Esophagus squamous epithelium (tissue), 5 donors: ENCODE measurements at regions not wholly inside any gene's neighbourhood (a gene's known extent, or its start where the extent isn't known, plus 50 kb on each side); places are given as distances from the start of the nearest gene placed in this dataset.

ENCODE experiments used
- DNase-seq: peaks from one replicate; lab custom pipeline; 2025; lab: John Stamatoyannopoulos, UW
- H3K27ac ChIP-seq, 4 donors: fragments of 200-600 bp; sonication (generic); one replicate each; pipeline ENCODE4 v1.5.1; 2016 to 2019; ENCODE audit warnings: mild to moderate bottlenecking in 1 of 4
- H3K27me3 ChIP-seq, 4 donors: fragments of 200-600 bp; sonication (generic); 1 replicate in 3 of 4; 2 replicates in 1 of 4; pipeline versions ENCODE4 v1.5.1 to v1.6.0; 2017 to 2021; ENCODE audit warnings: antibody characterized with exemption in 1 of 4
- H3K36me3 ChIP-seq, 3 donors: fragments of 200-600 bp; sonication (generic); one replicate each; pipeline ENCODE4 v1.5.1; 2016 to 2019
- H3K4me1 ChIP-seq, 3 donors: fragments of 200-600 bp; sonication (generic); one replicate each; pipeline ENCODE4 v1.5.1; 2017 to 2019
- H3K4me3 ChIP-seq, 4 donors: fragments of 200-600 bp; sonication (generic); 1 replicate in 3 of 4; 2 replicates in 1 of 4; pipeline ENCODE4 v1.5.1; 2016 to 2019; ENCODE audit warnings: mild to moderate bottlenecking in 2 of 4, moderate library complexity in 1 of 4
- H3K9me3 ChIP-seq, 3 donors: fragments of 200-600 bp; sonication (generic); one replicate each; pipeline ENCODE4 v1.5.1; 2016 to 2019
- CTCF ChIP-seq, 6 experiments: fragments of 450-650 bp in 4 of 6; fragments of 200-600 bp in 2 of 6; sonication (generic) in 2 of 6; IDR thresholded peaks; one replicate each; pipeline ENCODE4 v1.5.1; 2016 to 2019; ENCODE audit warnings: antibody characterized with exemption in 6 of 6, mild to moderate bottlenecking in 4 of 6, moderate library complexity in 4 of 6
- POLR2A ChIP-seq, 4 donors: fragments of 450-650 bp; IDR thresholded peaks; one replicate each; pipeline ENCODE4 v1.6.1; 2017; ENCODE audit warnings: antibody characterized with exemption in 4 of 4, mild to moderate bottlenecking in 4 of 4, moderate library complexity in 3 of 4
- WGBS, 2 donors: methylation state at CpG; one replicate each; pipeline ENCODE4 v1.1.5; 2018; 5-methylcytosine and 5-hydroxymethylcytosine counted together
- intact Hi-C: fragments of 100-400 bp; cut with DNase I; formaldehyde crosslinking; loops from one replicate; pipeline ENCODE4 v1.15.0; 2022
- donor health status: DM: yes; HTN: yes; CAD: no.

GRCh38 chr2:12852135-12852534 is 135.4 kb downstream of the TRIB2 start:
- Histone ChIP-seq H3K4me3 (no peak overlapping the region), H3K36me3 (no peaks in the 10 kb centered on the region)

GRCh38 chr2:12854001-12854530 is 137.3 kb downstream of the TRIB2 start:
- intact Hi-C loops: no loop called here
- peaks cover 0 to 4% (median 3%) of the 10 kb centered on the region in 3 donors for H3K4me1 ChIP-seq
- no peak overlapping the region for H3K4me3 ChIP-seq
- no peaks in the 10 kb centered on the region for H3K36me3 ChIP-seq
- no peak overlapping the region for H3K27ac ChIP-seq
- TF ChIP-seq POLR2A (IDR thresholded peaks at IDR 0.05) (no peak), CTCF (IDR thresholded peaks at IDR 0.05) (no peak)
- WGBS, 2 donors: no CpG with 5 or more reads among the region's 28 CpGs
- H3K27me3 ChIP-seq: peaks cover 0 to 5% (median 0%) of the 10 kb centered on the region in 4 donors
- DNase-seq: no peak
- H3K9me3 ChIP-seq: no peaks in the 10 kb centered on the region

More at GRCh38 chr2:12852135-12852534, 135.4 kb downstream of the TRIB2 start:
- H3K27me3 ChIP-seq: peaks cover 0 to 5% (median 0%) of the 10 kb centered on the region in 4 donors
- TF ChIP-seq POLR2A (IDR thresholded peaks at IDR 0.05) (no peak), CTCF (IDR thresholded peaks at IDR 0.05) (no peak)
- H3K27ac ChIP-seq: no peak overlapping the region
- intact Hi-C loops: no loop called here
- H3K4me1 ChIP-seq: no peaks in the 10 kb centered on the region
- no peak for DNase-seq
- no peaks in the 10 kb centered on the region for H3K9me3 ChIP-seq
- 82 to 86% methylated on average over 8 to 9 of the region's 9 CpGs for WGBS, 2 donors

GRCh38 chr2:12855508-12855907 is 138.8 kb downstream of the TRIB2 start:
- DNase-seq: no peak
- peaks cover 0 to 4% (median 3%) of the 10 kb centered on the region in 3 donors for H3K4me1 ChIP-seq
- TF ChIP-seq CTCF (IDR thresholded peaks at IDR 0.05) (no peak), POLR2A (IDR thresholded peaks at IDR 0.05) (no peak)
- H3K9me3 ChIP-seq: no peaks in the 10 kb centered on the region
- no peaks in the 10 kb centered on the region for H3K36me3 ChIP-seq
- no peaks in the 10 kb centered on the region for H3K27me3 ChIP-seq
- H3K4me3 ChIP-seq: no peak overlapping the region
- H3K27ac ChIP-seq: no peak overlapping the region
- intact Hi-C loops: no loop called here

GRCh38 chr2:12856934-12857601 is 140.3 kb downstream of the TRIB2 start:
- Histone ChIP-seq H3K4me3 (no peak overlapping the region), H3K27me3 (no peaks in the 10 kb centered on the region), H3K4me1 (peaks cover 0 to 8% (median 3%) of the 10 kb centered on the region in 3 donors), H3K36me3 (no peaks in the 10 kb centered on the region), H3K9me3 (no peaks in the 10 kb centered on the region), H3K27ac (no peak overlapping the region)
- no peak for TF ChIP-seq POLR2A (IDR thresholded peaks at IDR 0.05)
- no peak for TF ChIP-seq CTCF (IDR thresholded peaks at IDR 0.05)
- intact Hi-C loops: no loop called here
- 45% methylated on average over 3 of the region's 3 CpGs for WGBS, 2 donors
- no peak for DNase-seq

- intact Hi-C loops: no loop called here
- WGBS, 2 donors: 35 to 44% methylated on average over 1 of the region's 1 CpG
- Histone ChIP-seq H3K9me3 (no peaks in the 10 kb centered on the region), H3K4me1 (peaks cover 0 to 8% (median 3%) of the 10 kb centered on the region in 3 donors), H3K27ac (peak overlapping the region in 1 of 4 donors; percentile 2), H3K4me3 (no peak overlapping the region), H3K27me3 (no peaks in the 10 kb centered on the region), H3K36me3 (no peaks in the 10 kb centered on the region)
- DNase-seq: no peak
- TF ChIP-seq CTCF (IDR thresholded peaks at IDR 0.05) (no peak), POLR2A (IDR thresholded peaks at IDR 0.05) (no peak)
These were observed 141.2 kb downstream of the TRIB2 start for GRCh38 chr2:12857891-12858290.
